ENCODE measurements at regions not wholly inside any gene's neighbourhood (a gene's known extent, or its start where the extent isn't known, plus 50 kb on each side); places are given as distances from the start of the nearest gene placed in this dataset.
"Not testable (repeated sequence)": the region's sequence is repeated elsewhere in the genome, so short reads cannot be mapped to it uniquely, and the experiment has no call there.

DNA sequence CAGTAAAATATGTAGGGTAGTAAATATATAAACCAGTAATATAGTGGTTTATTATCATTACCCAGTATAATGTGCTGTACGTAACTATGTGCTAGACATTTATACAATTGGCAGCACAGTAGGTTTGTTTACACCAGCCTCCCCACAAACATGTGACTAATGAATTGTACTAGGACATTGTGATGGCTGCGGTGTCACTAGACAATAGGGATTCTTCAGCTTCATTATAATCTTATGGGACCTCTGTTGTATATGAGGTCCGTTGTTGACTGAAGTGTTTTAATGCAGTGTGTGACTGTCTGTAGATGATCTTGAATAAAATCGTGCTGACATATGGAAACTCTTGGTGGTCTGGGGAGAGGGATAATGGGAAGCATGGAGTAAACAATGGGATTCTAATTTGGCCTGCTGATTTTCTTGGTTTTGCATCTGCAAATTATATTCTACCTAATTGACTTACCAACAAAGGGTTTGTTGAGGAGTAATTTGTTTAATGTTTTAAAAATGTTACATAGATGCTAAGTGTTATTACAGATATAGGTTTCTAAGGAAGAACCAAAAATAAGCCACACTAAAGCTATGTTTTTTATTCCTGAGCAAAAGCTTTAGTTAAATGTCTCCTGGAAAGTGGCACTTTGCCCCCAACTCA, 496.5 kb upstream of the TBL1XR1 start:
- Mint-ChIP-seq H3K36me3 (no peaks in the 10 kb centered on the region), H3K4me1 (peaks cover 21 to 33% (median 22%) of the 10 kb centered on the region in 3 donors), H3K27me3 (peaks cover 4% of the 10 kb centered on the region), H3K27ac (no peak overlapping the region), H3K4me3 (peak overlapping the region in 1 of 4 donors; percentile 42), H3K9me3 (peaks cover 0 to 2% (median 0%) of the 10 kb centered on the region in 3 donors)

DNA sequence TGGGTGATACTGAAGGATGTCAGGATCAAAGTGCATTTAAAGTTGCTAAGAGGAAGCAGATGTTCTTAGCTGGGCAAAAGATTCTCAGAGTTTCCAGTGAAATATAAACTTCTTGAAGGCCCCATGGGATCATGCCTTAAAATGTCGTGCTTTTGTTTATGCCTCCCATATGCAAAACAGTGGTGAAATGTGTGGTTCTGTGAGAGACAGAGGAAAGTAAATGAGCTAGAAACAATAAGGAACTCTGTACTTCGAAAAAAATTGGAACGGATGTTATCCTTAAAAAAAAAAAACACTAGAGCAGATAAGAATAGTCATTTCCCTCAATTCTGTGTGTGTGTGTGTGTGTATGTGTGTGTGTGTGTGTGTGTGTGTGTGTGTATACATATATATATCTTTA, 497.0 kb upstream of the TBL1XR1 start:
- H3K9me3 Mint-ChIP-seq, result peaks cover 0 to 2% (median 0%) of the 10 kb centered on the region in 3 donors
- peaks cover 21 to 33% (median 22%) of the 10 kb centered on the region in 3 donors for H3K4me1 Mint-ChIP-seq
- no peaks in the 10 kb centered on the region for H3K36me3 Mint-ChIP-seq
- H3K27ac Mint-ChIP-seq, result peak overlapping the region in 1 of 3 donors; percentile 18
- H3K27me3 Mint-ChIP-seq, result peaks cover 4% of the 10 kb centered on the region
- peak overlapping the region in 2 of 4 donors; percentile 41 to 76 for H3K4me3 Mint-ChIP-seq

DNA sequence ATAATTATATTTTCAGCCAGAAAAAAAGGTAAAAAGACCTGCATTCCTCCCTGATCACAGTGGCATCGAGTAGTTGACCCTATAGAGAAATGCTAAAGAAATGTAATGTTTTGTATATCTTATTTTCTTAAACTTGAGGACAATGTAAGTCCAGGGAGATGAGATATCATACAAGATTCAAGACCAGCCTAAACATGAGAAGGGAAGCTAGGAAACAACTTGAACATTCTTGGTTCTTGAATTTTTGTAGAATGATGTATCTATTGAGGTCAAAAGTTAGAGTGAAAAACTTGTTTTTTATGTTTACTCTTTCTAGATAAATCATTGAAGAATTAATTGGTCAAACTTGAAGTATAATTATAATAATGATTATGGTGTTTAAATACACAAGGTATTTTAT, 497.7 kb upstream of the TBL1XR1 start:
- H3K27me3 Mint-ChIP-seq, result peaks cover 4% of the 10 kb centered on the region
- H3K4me1 Mint-ChIP-seq, result peaks cover 21 to 33% (median 22%) of the 10 kb centered on the region in 3 donors
- H3K9me3 Mint-ChIP-seq, result peaks cover 0 to 1% (median 0%) of the 10 kb centered on the region in 3 donors
- H3K36me3 Mint-ChIP-seq, result no peaks in the 10 kb centered on the region
- peak overlapping the region in 1 of 4 donors; percentile 76 for H3K4me3 Mint-ChIP-seq
- no peak overlapping the region for H3K27ac Mint-ChIP-seq

DNA sequence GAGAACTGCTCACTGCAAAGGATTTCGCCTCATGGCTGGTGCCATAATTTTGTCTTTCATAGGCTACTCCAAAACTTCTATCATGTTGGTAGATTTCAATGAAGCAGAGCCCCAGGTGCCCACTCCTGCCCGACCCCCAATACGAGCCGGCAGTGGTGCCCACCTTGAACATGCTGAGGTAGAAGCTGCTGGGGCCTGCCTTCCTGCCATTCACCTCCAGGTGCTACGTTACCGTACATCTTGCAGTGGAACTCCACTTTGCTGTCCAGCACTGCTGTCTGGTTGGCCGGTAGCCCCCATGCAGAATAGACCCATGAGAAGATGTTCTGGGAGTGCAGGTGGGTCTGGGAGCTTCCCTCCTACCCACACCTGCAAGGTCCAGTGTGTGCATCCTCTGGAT, 502.8 kb upstream of the TBL1XR1 start:
- no peak overlapping the region for H3K4me3 Mint-ChIP-seq
- H3K27me3 Mint-ChIP-seq, result peaks cover 4% of the 10 kb centered on the region
- H3K4me1 Mint-ChIP-seq, result peaks cover 4 to 18% (median 8%) of the 10 kb centered on the region in 3 donors
- no peak overlapping the region for H3K27ac Mint-ChIP-seq
- no peaks in the 10 kb centered on the region for H3K9me3 Mint-ChIP-seq
- no peaks in the 10 kb centered on the region for H3K36me3 Mint-ChIP-seq

DNA sequence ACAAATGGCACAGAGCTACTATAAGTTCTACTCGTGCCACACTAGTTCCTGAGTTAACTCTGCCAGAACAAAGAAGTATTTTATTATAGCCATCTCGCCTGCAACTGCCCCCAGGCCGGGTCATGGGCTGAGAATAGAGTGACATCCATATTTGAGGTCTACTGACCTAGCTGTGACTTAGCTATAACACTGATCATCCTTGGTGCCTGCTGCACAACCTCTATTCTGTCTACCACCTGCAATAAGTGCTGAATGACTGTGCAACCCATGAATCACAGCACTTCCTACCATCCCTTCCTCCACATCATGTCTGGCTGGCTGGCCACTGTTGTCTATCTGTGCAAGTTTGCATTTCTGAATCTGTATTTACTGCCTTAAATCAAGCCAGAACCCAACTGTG, 506.5 kb upstream of the TBL1XR1 start:
- Mint-ChIP-seq H3K27ac (peak overlapping the region in 1 of 3 donors; percentile 6), H3K9me3 (no peaks in the 10 kb centered on the region), H3K4me3 (no peak overlapping the region), H3K36me3 (no peaks in the 10 kb centered on the region), H3K27me3 (no peaks in the 10 kb centered on the region), H3K4me1 (no peaks in the 10 kb centered on the region)

DNA sequence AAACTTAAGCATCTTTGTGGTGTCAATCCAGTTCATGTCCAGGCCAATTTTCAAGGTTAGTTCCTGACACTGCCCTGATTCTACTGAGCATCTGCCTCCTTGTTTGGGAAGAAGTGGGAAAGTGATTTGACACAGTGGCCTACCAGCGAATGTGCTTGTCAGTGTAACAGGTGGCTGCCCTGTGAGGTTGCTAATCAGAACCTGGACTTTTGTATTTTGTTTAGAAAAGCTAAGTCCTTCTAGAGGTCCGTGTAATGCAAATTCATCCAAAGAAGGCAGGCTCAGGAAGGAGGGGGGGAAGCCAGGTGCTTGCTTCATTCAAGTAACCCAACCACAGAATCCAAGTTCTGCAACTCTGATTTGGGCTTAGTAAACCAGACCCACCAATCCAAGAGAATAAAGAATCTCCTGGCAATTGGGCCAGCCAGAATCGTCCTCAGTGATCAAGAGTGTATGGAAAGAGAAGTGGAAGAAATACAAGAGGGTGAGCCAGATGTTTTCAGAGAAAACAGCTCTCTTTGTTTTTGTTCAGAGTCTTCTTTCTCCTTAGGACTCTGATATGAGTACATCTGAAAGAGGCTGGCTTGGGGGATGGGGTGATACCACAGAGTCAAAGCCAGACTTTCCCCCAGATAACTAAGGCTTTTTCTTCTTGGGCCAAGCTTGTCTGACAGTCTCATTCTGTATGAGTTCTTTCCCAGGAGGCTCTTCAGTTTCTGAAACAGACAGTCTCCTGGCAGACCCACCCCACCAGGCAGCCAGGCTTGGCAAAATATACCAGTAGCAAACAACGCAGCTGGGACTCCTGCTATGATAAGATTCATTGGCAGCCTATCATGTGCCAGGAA, 508.9 kb upstream of the TBL1XR1 start:
- no peak overlapping the region for H3K4me3 Mint-ChIP-seq
- no peak overlapping the region for H3K27ac Mint-ChIP-seq
- no peaks in the 10 kb centered on the region for H3K27me3 Mint-ChIP-seq
- H3K4me1 Mint-ChIP-seq, result no peaks in the 10 kb centered on the region
- H3K9me3 Mint-ChIP-seq, result no peaks in the 10 kb centered on the region
- H3K36me3 Mint-ChIP-seq, result no peaks in the 10 kb centered on the region

DNA sequence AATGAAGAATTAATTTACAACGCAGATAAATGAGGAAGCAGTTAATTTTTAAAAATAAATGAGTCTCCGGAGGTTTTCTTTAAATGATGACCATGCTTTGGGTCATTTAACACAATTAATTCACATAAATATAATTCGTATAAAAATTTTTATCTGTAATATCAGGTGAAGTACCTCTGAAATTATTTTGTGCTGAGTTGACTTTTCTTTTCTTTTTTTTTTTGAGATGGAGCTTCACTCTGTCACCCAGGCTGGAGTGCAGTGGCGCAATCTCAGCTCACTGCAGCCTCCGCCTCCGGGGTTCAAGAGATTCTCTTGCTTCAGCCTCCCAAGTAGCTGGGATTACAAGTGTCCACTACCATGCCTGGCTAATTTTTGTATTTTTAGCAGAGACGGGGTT, 512.2 kb upstream of the TBL1XR1 start:
- H3K4me3 Mint-ChIP-seq, H3K27ac Mint-ChIP-seq, H3K9me3 Mint-ChIP-seq, H3K36me3 Mint-ChIP-seq, H3K4me1 Mint-ChIP-seq, H3K27me3 Mint-ChIP-seq: not testable (repeated sequence)

DNA sequence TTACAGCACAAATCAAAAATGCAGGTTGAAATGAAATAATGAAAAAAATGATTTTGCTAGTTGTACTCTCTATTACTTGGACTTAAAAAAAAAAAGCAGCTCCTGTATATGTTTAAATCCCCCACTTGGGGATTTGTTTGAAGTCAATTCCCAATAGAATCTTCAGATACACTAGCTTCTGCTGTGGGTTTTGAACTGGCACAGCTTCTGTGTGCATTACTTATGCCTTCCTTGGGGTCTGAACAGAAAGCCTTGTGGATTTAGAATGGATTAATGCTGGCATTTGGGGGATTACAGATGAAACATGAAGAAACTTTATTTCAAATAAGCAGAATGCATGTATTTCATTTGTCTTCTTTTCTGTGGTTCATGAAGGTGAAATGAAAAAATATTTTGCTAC, 513.2 kb upstream of the TBL1XR1 start:
- H3K4me3 Mint-ChIP-seq, result no peak overlapping the region
- H3K9me3 Mint-ChIP-seq, result no peaks in the 10 kb centered on the region
- H3K4me1 Mint-ChIP-seq, result peaks cover 2 to 6% (median 5%) of the 10 kb centered on the region in 3 donors
- H3K27ac Mint-ChIP-seq, result no peak overlapping the region
- no peaks in the 10 kb centered on the region for H3K36me3 Mint-ChIP-seq
- H3K27me3 Mint-ChIP-seq, result no peaks in the 10 kb centered on the region

DNA sequence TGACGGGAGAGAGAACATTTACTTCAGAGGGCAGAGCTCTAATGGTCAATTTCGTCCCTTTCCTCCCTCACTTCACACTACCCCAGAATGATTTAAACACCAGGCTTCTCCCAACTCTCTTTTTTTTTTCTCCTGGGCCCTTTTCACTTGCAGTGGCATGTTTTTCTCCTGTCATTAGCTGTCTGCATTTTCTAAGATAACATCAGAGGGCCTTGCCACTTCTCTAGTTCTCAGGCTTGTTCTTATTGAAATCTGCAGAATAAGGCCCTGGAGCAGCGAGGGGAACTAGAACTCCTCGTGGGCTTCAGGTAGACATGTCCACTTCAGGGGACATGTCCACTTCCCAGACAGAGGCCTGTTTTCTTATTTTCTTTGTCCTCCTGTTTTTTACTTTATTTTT, 514.4 kb upstream of the TBL1XR1 start:
- Mint-ChIP-seq H3K4me1 (peaks cover 2 to 6% (median 5%) of the 10 kb centered on the region in 3 donors), H3K27ac (no peak overlapping the region)

DNA sequence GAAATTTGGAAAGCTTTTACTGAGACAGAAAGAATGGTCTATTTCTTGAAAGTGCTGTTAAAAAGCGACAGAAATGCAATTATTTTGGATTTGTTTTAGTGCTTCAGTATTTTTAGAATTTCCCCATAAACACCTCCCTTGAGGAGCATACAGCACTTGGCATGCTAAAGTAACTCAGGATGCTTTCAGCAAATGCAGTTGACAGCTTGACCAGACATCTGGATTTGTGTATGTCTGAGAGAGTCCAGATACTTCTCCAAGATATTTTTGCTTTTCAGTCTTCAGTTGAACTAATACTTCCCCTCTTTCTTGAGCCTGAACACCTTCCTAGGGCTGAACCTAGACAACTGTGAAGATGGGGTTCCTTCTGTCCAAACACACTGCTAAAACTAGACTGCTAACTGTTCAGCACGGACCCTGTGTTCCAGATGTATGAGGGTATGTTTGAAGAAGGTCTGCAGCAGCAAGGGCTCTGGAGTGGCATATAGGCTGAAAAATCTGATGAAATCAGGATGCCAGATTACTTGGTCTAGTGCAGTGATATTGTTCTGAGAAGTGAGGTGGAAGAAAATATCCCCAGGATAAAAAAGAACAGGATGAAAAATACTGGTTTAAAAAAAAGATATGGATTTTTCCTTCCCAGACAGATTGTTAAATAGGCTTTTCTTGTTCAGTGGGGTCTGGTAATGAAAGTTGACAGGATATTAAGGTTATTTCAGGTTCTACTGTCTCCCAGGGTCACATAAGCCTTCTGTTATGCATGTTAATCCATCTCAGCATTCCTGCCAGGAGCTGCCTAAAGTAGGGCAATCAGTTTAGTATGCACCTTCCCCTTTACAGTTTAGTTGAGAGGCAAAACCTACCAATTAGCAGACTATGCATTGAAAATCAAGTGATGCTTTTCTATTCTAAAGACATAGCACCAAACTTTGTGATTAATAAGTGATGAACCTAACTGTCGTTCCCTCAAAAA, 516.9 kb upstream of the TBL1XR1 start:
- H3K27ac Mint-ChIP-seq, result no peak overlapping the region
- no peaks in the 10 kb centered on the region for H3K36me3 Mint-ChIP-seq
- no peaks in the 10 kb centered on the region for H3K27me3 Mint-ChIP-seq
- H3K9me3 Mint-ChIP-seq, result peaks cover 0 to 3% (median 0%) of the 10 kb centered on the region in 3 donors
- H3K4me3 Mint-ChIP-seq, result no peak overlapping the region
- H3K4me1 Mint-ChIP-seq, result peaks cover 3 to 6% (median 5%) of the 10 kb centered on the region in 3 donors

More for the DNA sequence above, 514.4 kb upstream of the TBL1XR1 start:
- no peaks in the 10 kb centered on the region for H3K36me3 Mint-ChIP-seq
- no peak overlapping the region for H3K4me3 Mint-ChIP-seq
- peaks cover 0 to 3% (median 0%) of the 10 kb centered on the region in 3 donors for H3K9me3 Mint-ChIP-seq
- H3K27me3 Mint-ChIP-seq, result no peaks in the 10 kb centered on the region

DNA sequence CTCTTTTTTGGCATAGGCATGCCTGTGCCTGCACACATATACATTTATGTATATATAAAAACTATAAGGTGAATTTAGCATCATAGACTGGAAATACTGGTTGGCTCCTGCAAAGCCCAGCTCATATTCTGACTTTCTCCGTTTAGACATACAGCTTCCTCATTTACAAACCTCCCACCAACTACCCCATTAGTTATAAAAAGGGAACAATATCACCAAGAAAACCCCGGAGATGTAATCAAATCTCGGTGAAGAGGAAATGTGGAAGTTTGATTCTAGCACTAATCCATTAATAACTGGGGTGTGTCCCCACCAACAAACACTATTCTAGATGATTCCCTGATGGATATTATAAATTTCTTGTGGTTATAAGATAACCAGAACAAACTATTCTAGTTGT, 517.7 kb upstream of the TBL1XR1 start:
- H3K36me3 Mint-ChIP-seq, result no peaks in the 10 kb centered on the region
- H3K27ac Mint-ChIP-seq, result no peak overlapping the region
- no peaks in the 10 kb centered on the region for H3K27me3 Mint-ChIP-seq
- peaks cover 0 to 3% (median 0%) of the 10 kb centered on the region in 3 donors for H3K9me3 Mint-ChIP-seq
- H3K4me3 Mint-ChIP-seq, result no peak overlapping the region
- peaks cover 3 to 6% (median 5%) of the 10 kb centered on the region in 3 donors for H3K4me1 Mint-ChIP-seq

DNA sequence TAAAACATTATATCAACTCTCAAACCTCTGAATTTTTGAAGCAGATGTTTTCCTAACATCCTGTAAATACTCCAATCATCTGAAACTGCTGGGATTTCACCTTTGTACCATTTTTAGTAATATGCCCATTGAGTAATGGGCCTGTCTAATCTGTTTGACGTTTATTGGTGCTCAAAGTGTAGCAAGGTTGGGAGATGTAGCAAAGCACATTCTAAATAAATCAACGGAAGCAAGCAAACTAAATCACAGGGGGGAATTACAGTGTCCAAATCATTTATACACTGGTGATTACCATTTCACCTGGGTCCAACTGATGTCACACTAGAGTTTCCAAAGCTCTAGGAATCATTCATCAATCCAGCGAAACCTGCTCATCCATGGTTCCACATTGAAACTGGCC, 518.7 kb upstream of the TBL1XR1 start:
- H3K36me3 Mint-ChIP-seq, result no peaks in the 10 kb centered on the region
- H3K4me1 Mint-ChIP-seq, result peaks cover 3 to 6% (median 5%) of the 10 kb centered on the region in 3 donors
- H3K27ac Mint-ChIP-seq, result no peak overlapping the region
- peaks cover 2 to 3% (median 2%) of the 10 kb centered on the region in 3 donors for H3K9me3 Mint-ChIP-seq
- H3K27me3 Mint-ChIP-seq, result no peaks in the 10 kb centered on the region
- no peak overlapping the region for H3K4me3 Mint-ChIP-seq

DNA sequence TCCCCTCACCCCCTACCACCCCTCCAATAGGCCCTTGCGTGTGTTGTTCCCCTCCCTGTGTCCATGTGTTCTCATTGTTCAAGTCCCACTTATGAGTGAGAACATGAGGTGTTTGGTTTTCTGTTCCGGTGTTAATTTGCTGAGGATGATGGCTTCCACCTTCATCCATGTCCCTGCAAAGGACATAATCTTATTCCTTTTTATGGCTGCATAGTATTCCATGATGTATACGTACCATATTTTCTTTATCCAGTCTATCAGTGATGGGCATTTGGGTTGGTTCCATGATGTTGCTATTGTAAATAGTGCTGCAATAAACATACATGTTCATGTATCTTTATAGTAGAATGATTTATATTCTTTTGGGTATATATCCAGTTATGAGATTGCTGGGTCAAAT, 523.6 kb upstream of the TBL1XR1 start:
- peaks cover 1 to 11% (median 5%) of the 10 kb centered on the region in 3 donors for H3K4me1 Mint-ChIP-seq
- not testable (repeated sequence) for H3K27ac Mint-ChIP-seq, H3K36me3 Mint-ChIP-seq, H3K27me3 Mint-ChIP-seq, H3K4me3 Mint-ChIP-seq, H3K9me3 Mint-ChIP-seq

DNA sequence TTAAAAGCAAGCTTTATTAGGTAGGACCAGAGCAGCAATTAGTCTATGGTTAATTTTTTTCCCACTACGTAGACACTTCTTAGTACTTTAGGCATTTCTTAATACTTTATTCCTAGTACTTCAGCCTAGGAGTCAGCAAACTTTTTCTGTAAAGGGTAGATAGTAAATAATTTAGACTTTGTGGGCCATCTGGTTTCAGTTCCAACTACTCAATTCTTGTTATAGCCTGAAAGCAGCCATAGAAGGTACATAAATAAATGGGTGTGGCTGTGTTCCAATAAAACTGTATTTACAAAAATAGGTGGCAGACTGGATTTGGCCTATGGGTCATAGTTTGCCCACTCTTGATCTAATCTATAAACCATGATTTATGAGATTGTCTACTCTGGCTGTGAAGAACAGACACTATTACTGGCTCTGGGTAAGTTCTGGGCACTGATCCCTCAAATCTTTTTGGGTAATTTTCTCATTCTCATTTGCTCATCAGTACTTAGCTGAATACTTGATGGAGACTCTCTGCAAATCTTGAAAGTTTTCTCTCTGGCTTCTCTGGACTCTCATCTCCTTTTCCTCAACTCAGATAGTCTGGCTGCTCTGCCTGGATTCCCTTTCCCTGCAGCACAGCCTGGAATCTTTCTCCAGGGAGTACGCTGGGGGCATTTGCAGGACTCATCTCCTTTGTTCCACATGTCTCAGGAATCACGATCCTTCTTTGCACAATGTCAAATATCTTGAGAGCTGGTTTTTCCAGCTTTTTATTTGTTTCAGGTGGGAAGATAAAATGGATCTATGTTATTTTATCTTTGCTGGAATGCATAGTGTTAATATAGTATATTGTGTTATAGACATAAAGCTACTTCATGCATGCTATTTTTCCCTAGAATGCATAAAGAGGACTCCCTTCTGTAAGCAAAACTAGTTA, 524.8 kb upstream of the TBL1XR1 start:
- peaks cover 3 to 11% (median 5%) of the 10 kb centered on the region in 3 donors for H3K4me1 Mint-ChIP-seq
- H3K9me3 Mint-ChIP-seq, result peaks cover 0 to 4% (median 3%) of the 10 kb centered on the region in 3 donors
- peaks cover 1% of the 10 kb centered on the region for H3K27me3 Mint-ChIP-seq
- no peak overlapping the region for H3K4me3 Mint-ChIP-seq
- no peaks in the 10 kb centered on the region for H3K36me3 Mint-ChIP-seq
- H3K27ac Mint-ChIP-seq, result no peak overlapping the region

Measured in IgD-negative memory B cell (primary cell).